ENCODE measurements at regions not wholly inside any gene's neighbourhood (a gene's known extent, or its start where the extent isn't known, plus 50 kb on each side); places are given as distances from the start of the nearest gene placed in this dataset.

DNA sequence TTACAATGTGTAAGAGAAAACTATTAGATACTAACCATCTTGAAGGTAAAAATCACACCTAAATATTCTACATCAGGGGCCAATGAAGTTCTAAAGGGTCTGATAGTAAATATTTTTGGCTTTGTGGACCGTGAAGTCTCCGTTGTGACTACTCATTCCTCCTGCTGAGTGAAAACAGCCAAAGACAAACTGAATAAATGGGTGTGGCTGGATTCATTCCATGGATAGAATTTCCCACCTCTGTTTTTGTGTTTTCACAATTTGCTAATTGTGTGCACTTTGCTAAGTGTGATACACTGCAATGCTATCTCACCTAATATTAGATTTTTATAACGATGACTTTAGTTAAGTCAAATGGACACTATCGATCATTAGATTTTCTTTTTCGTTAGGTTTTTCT, 1474.0 kb downstream of the PLA2G4A start:
- TF ChIP-seq, protein P1, sequence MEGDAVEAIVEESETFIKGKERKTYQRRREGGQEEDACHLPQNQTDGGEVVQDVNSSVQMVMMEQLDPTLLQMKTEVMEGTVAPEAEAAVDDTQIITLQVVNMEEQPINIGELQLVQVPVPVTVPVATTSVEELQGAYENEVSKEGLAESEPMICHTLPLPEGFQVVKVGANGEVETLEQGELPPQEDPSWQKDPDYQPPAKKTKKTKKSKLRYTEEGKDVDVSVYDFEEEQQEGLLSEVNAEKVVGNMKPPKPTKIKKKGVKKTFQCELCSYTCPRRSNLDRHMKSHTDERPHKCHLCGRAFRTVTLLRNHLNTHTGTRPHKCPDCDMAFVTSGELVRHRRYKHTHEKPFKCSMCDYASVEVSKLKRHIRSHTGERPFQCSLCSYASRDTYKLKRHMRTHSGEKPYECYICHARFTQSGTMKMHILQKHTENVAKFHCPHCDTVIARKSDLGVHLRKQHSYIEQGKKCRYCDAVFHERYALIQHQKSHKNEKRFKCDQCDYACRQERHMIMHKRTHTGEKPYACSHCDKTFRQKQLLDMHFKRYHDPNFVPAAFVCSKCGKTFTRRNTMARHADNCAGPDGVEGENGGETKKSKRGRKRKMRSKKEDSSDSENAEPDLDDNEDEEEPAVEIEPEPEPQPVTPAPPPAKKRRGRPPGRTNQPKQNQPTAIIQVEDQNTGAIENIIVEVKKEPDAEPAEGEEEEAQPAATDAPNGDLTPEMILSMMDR (IDR thresholded peaks at IDR 0.05) = no peak
- no peak for TF ChIP-seq ZFX (IDR thresholded peaks at IDR 0.05; ENCODE audit: borderline replicate concordance)

Data from 22Rv1 (cell line).